Hepatocyte (in vitro differentiated cells): ENCODE measurements at regions not wholly inside any gene's neighbourhood (a gene's known extent, or its start where the extent isn't known, plus 50 kb on each side); places are given as distances from the start of the nearest gene placed in this dataset.

ENCODE experiments used
- DNase-seq: peaks from one replicate; pipeline ENCODE4 v3.0.0-alpha.2; 2016; ENCODE audit warnings: low spot score
- H2AFZ ChIP-seq: fragments of 200-600 bp; sonication (generic); 2 replicates; pipeline ENCODE4 v1.6.0; 2016; ENCODE audit warnings: antibody characterized with exemption, mild to moderate bottlenecking
- H3K27ac ChIP-seq: fragments of 200-600 bp; sonication (generic); 2 replicates; pipeline ENCODE4 v1.5.1; 2016; ENCODE audit warnings: mild to moderate bottlenecking
- H3K27me3 ChIP-seq: fragments of 200-600 bp; sonication (generic); 2 replicates; pipeline ENCODE4 v1.6.1; 2016
- H3K36me3 ChIP-seq: fragments of 200-600 bp; sonication (generic); replicated peaks from 2 replicates; pipeline ENCODE4 v1.5.1; 2016; ENCODE audit warnings: low read depth; ENCODE audit not compliant: insufficient read depth
- H3K4me1 ChIP-seq: fragments of 200-600 bp; sonication (generic); 2 replicates; pipeline ENCODE4 v1.5.1; 2016; ENCODE audit warnings: mild to moderate bottlenecking, moderate library complexity; ENCODE audit not compliant: insufficient read depth
- H3K4me2 ChIP-seq: fragments of 200-600 bp; sonication (generic); 2 replicates; pipeline ENCODE4 v1.6.0; 2016
- H3K4me3 ChIP-seq: fragments of 200-600 bp; sonication (generic); 2 replicates; pipeline ENCODE4 v1.5.1; 2016; ENCODE audit warnings: mild to moderate bottlenecking
- H3K79me2 ChIP-seq: fragments of 200-600 bp; sonication (generic); 2 replicates; pipeline ENCODE4 v1.6.0; 2017; ENCODE audit warnings: mild to moderate bottlenecking
- H3K9me2 ChIP-seq: fragments of 200-600 bp; sonication (generic); replicated peaks from 2 replicates; pipeline ENCODE4 v1.6.0; 2017; ENCODE audit warnings: mild to moderate bottlenecking; ENCODE audit not compliant: insufficient read depth
- H3K9me3 ChIP-seq: fragments of 200-600 bp; sonication (generic); 2 replicates; pipeline ENCODE4 v1.5.1; 2016; ENCODE audit warnings: low read depth, mild to moderate bottlenecking
- H4K20me1 ChIP-seq: fragments of 200-600 bp; sonication (generic); 2 replicates; pipeline ENCODE4 v1.6.0; 2016; ENCODE audit warnings: mild to moderate bottlenecking; ENCODE audit not compliant: insufficient read depth, poor library complexity, severe bottlenecking
- EZH2 ChIP-seq: fragments of 200-600 bp; sonication (generic); IDR thresholded peaks from 2 replicates; pipeline ENCODE4 v1.6.1; 2016; ENCODE audit warnings: antibody characterized with exemption, mild to moderate bottlenecking, borderline replicate concordance
- EZH2phosphoT487 ChIP-seq: fragments of 200-600 bp; sonication (generic); IDR thresholded peaks from one replicate; pipeline ENCODE4 v1.6.1; 2018; ENCODE audit warnings: antibody characterized with exemption, mild to moderate bottlenecking, low read depth, moderate library complexity; ENCODE audit not compliant: unreplicated experiment, severe bottlenecking
- WGBS: methylation state at CpG from one replicate; pipeline ENCODE4 v1.1.6; 2016; ENCODE audit warnings: low lambda C conversion rate; ENCODE audit errors: missing lambda C conversion rate; 5-methylcytosine and 5-hydroxymethylcytosine counted together
- TF ChIP-seq, protein P1 (sequence below): fragments of 200-600 bp; sonication (generic); IDR thresholded peaks from 2 replicates; pipeline ENCODE4 v1.5.1; 2016; ENCODE audit warnings: antibody characterized with exemption, mild to moderate bottlenecking; ENCODE audit not compliant: poor library complexity

DNA sequence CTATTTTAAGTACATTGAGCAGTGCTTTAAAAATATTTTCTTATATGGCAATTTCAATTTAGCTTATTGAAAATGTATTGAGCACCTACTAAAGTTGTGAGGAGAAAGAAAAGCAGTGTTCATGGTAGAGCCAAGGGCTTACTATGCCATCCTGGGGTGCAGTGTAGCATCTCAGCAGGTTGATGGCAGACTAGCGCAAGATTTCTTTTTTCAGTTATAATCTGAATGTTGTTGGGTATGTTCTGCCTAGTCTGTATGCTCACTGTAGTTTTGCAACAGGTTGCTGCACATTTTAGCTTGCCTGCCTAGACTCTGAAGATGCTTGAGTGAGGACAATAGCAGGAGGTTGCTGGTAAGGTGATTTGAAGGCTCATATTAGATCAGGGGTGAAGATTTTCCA lies 103.1 kb upstream of the UNC13C start:
- Histone ChIP-seq H3K27ac (no peak overlapping the region), H3K27me3 (no peaks in the 10 kb centered on the region), H3K9me2 (no peaks in the 10 kb centered on the region), H3K4me1 (no peaks in the 10 kb centered on the region), H3K4me3 (no peak overlapping the region), H3K4me2 (no peak overlapping the region), H3K9me3 (no peaks in the 10 kb centered on the region), H3K79me2 (no peaks in the 10 kb centered on the region), H2AFZ (no peak overlapping the region), H3K36me3 (no peaks in the 10 kb centered on the region), H4K20me1 (no peaks in the 10 kb centered on the region)
- WGBS = 96% methylated on average over 1 of the region's 1 CpG
- DNase-seq = no peak
- no peak for TF ChIP-seq EZH2phosphoT487

DNA sequence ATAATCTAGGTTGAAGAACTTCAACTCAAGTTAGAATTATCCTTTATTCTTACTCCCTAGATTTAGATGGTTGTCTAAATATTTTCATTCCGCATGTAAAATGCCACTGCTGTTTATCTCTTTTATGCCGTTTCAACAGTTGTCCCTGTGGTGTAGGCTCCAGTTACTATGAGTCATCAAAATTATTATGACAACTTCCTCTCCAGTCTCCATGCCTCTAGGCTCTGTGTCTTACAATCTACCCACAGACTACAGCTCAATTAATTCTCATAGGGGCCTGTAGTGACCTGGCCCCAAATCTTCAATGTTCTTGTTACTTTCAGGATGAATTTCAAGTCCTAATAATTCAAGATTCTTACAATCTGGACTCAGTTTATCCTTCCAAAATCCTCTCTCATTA lies 105.8 kb upstream of the UNC13C start:
- H2AFZ ChIP-seq = no peak overlapping the region
- H3K4me3 ChIP-seq = no peak overlapping the region
- TF ChIP-seq EZH2 = no peak
- TF ChIP-seq, protein P1, sequence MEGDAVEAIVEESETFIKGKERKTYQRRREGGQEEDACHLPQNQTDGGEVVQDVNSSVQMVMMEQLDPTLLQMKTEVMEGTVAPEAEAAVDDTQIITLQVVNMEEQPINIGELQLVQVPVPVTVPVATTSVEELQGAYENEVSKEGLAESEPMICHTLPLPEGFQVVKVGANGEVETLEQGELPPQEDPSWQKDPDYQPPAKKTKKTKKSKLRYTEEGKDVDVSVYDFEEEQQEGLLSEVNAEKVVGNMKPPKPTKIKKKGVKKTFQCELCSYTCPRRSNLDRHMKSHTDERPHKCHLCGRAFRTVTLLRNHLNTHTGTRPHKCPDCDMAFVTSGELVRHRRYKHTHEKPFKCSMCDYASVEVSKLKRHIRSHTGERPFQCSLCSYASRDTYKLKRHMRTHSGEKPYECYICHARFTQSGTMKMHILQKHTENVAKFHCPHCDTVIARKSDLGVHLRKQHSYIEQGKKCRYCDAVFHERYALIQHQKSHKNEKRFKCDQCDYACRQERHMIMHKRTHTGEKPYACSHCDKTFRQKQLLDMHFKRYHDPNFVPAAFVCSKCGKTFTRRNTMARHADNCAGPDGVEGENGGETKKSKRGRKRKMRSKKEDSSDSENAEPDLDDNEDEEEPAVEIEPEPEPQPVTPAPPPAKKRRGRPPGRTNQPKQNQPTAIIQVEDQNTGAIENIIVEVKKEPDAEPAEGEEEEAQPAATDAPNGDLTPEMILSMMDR = no peak
- DNase-seq = no peak
- no peaks in the 10 kb centered on the region for H4K20me1 ChIP-seq
- WGBS = 82% methylated on average over 2 of the region's 2 CpGs
- H3K9me2 ChIP-seq = no peaks in the 10 kb centered on the region
- H3K79me2 ChIP-seq = no peaks in the 10 kb centered on the region
- H3K9me3 ChIP-seq = peaks cover 4% of the 10 kb centered on the region
- H3K36me3 ChIP-seq = no peaks in the 10 kb centered on the region
- no peak overlapping the region for H3K27ac ChIP-seq
- H3K27me3 ChIP-seq = no peaks in the 10 kb centered on the region
- no peaks in the 10 kb centered on the region for H3K4me1 ChIP-seq
- H3K4me2 ChIP-seq = no peak overlapping the region

DNA sequence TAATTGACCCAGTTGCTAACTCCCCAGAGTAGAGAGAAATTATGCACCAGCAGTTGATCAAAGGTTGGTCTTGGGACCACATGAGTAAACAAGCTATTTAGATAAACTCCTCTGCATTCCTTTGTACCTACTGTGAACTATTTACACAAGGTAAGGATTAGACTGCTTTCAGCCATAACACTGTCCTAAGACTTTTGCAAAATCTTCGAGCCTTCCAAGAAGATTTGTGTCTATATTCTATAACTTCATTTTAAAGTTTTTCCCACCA lies 108.5 kb upstream of the UNC13C start:
- peak; percentile 13 for DNase-seq
- WGBS = 43% methylated on average over 1 of the region's 1 CpG
- no peaks in the 10 kb centered on the region for H3K79me2 ChIP-seq
- H3K9me3 ChIP-seq = peaks cover 4% of the 10 kb centered on the region
- no peaks in the 10 kb centered on the region for H3K27me3 ChIP-seq
- H2AFZ ChIP-seq = no peak overlapping the region
- no peaks in the 10 kb centered on the region for H4K20me1 ChIP-seq
- H3K4me1 ChIP-seq = no peaks in the 10 kb centered on the region
- H3K4me3 ChIP-seq = no peak overlapping the region
- peak overlapping the region; percentile 21 for H3K27ac ChIP-seq
- TF ChIP-seq, protein P1 = no peak
- TF ChIP-seq EZH2phosphoT487 = no peak
- TF ChIP-seq EZH2 = no peak
- H3K4me2 ChIP-seq = no peak overlapping the region
- no peaks in the 10 kb centered on the region for H3K9me2 ChIP-seq
- H3K36me3 ChIP-seq = no peaks in the 10 kb centered on the region

DNA sequence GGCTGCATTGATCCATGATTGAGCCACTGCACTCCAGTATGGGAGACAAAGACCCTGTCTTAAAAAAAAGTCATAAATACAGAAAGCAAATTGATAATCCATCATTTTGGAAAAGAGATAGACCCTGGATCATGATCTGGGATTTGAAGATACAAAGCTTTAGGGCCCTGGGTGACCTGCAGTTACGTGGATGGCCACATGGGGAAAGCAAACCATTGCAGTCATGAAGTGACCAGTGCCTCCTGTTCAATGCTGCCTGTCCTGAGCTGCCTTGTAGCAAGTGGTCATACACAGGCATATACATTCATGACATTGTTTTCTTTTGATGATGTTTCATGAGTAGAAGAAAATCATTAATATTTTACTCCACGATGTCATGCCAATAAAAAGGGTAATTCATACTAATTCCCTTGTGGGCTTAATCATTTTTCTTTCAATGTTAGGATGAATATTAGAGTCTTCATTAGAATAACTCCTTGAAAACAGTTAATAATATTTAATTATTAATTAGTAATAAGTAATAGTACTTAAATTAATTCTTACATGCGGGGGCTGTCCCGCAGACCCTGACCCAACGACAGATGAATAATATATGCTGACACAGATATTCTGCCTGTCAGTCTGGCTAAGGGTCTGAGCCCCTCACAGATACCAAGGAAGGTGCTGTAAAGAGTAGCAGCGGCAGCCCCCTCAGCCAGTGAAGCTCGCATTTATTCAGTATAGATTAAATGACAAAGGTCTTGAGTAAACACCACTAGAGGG lies 109.0 kb upstream of the UNC13C start:
- TF ChIP-seq EZH2phosphoT487 (no peak), EZH2 (no peak)
- TF ChIP-seq, protein P1 = no peak
- WGBS = 89% methylated on average over 7 of the region's 7 CpGs
- no peaks in the 10 kb centered on the region for H3K36me3 ChIP-seq

More for the DNA sequence above, 109.0 kb upstream of the UNC13C start:
- Histone ChIP-seq H4K20me1 (no peaks in the 10 kb centered on the region), H3K27ac (no peak overlapping the region), H3K79me2 (no peaks in the 10 kb centered on the region), H3K9me3 (peaks cover 4% of the 10 kb centered on the region), H3K4me3 (no peak overlapping the region), H3K4me2 (no peak overlapping the region), H3K9me2 (no peaks in the 10 kb centered on the region), H3K27me3 (no peaks in the 10 kb centered on the region), H2AFZ (no peak overlapping the region), H3K4me1 (no peaks in the 10 kb centered on the region)
- no peak for DNase-seq
